Suprapubic skin (tissue), 3 donors: ENCODE measurements at regions not wholly inside any gene's neighbourhood (a gene's known extent, or its start where the extent isn't known, plus 50 kb on each side); places are given as distances from the start of the nearest gene placed in this dataset.

Experiments
- CTCF ChIP-seq, 2 donors: fragments of 200-600 bp in 1 of 2; fragments of 450-650 bp in 1 of 2; sonication (generic) in 1 of 2; IDR thresholded peaks; one replicate each; pipeline ENCODE4 v1.5.1; 2016 to 2019; ENCODE audit warnings: antibody characterized with exemption in 2 of 2, mild to moderate bottlenecking in 1 of 2, moderate library complexity in 1 of 2
- POLR2A ChIP-seq, 2 donors: fragments of 450-650 bp; IDR thresholded peaks; one replicate each; pipeline ENCODE4 v1.6.1; 2017; ENCODE audit warnings: antibody characterized with exemption in 2 of 2, mild to moderate bottlenecking in 2 of 2, moderate library complexity in 2 of 2

- no peak for TF ChIP-seq CTCF (IDR thresholded peaks at IDR 0.05)
- TF ChIP-seq POLR2A (IDR thresholded peaks at IDR 0.05): no peak
These were observed 464.8 kb upstream of the RGPD4 start for GRCh38 chr2:107361751-107362381.
